ENCODE measurements at regions not wholly inside any gene's neighbourhood (a gene's known extent, or its start where the extent isn't known, plus 50 kb on each side); places are given as distances from the start of the nearest gene placed in this dataset.

GRCh38 chr14:30507209-30507608, 51.7 kb upstream of the G2E3 start:
- no peak overlapping the region for H3K4me3 ChIP-seq
- H3K9me3 Mint-ChIP-seq, result no peaks in the 10 kb centered on the region
- H4K20me1 ChIP-seq (replicated peaks; ENCODE audit: insufficient read depth), result no peaks in the 10 kb centered on the region
- H3K27ac Mint-ChIP-seq, result no peak overlapping the region
- H3F3A ChIP-seq (replicated peaks; ENCODE audit: low read depth), result no peaks in the 10 kb centered on the region
- DNase-seq (ENCODE audit: low spot score) (no peak), ATAC-seq (no peak)
- H3K27me3 ChIP-seq (ENCODE audit: insufficient read depth), result no peaks in the 10 kb centered on the region
- peaks cover 4% of the 10 kb centered on the region; the same call in 1 of the 2 replicates for H3K9me2 ChIP-seq (ENCODE audit: insufficient read depth)
- no peak overlapping the region for H3K4me2 ChIP-seq
- no peaks in the 10 kb centered on the region for H3K36me3 Mint-ChIP-seq (ENCODE audit: low read depth)
- H2AFZ ChIP-seq, result no peak overlapping the region
- no peak for TF ChIP-seq ETS1 (IDR thresholded peaks at IDR 0.05)
- TF ChIP-seq ZNF114 (CRISPR knock-in tag; IDR thresholded peaks at IDR 0.05), result no peak
- no peak for TF ChIP-seq ZNF462 (CRISPR knock-in tag; IDR thresholded peaks at IDR 0.05)
- no peak for TF ChIP-seq EZH2 (IDR thresholded peaks at IDR 0.05; ENCODE audit: low read depth, unreplicated experiment)
- no peak for TF ChIP-seq REST (IDR thresholded peaks at IDR 0.05; ENCODE audit: unreplicated experiment)
- TF ChIP-seq EZH2phosphoT487 (IDR thresholded peaks at IDR 0.05; ENCODE audit: unreplicated experiment), result no peak
- no peaks in the 10 kb centered on the region for H3K36me3 ChIP-seq (ENCODE audit: insufficient read depth)
- no peaks in the 10 kb centered on the region for H3K79me2 ChIP-seq (replicated peaks; ENCODE audit: insufficient read depth)
- no peak overlapping the region for H3K27ac ChIP-seq (ENCODE audit: low read depth)
- H3K4me1 ChIP-seq (ENCODE audit: insufficient read depth), result no peaks in the 10 kb centered on the region
- H3K27me3 Mint-ChIP-seq (ENCODE audit: insufficient read depth, low read depth, poor library complexity), result peaks cover 4% of the 10 kb centered on the region
- no peaks in the 10 kb centered on the region for H3K4me1 Mint-ChIP-seq
- H3K4me3 Mint-ChIP-seq, result no peak overlapping the region

Data from GM23338 (cell line).